ENCODE measurements at regions not wholly inside any gene's neighbourhood (a gene's known extent, or its start where the extent isn't known, plus 50 kb on each side); places are given as distances from the start of the nearest gene placed in this dataset.

DNA sequence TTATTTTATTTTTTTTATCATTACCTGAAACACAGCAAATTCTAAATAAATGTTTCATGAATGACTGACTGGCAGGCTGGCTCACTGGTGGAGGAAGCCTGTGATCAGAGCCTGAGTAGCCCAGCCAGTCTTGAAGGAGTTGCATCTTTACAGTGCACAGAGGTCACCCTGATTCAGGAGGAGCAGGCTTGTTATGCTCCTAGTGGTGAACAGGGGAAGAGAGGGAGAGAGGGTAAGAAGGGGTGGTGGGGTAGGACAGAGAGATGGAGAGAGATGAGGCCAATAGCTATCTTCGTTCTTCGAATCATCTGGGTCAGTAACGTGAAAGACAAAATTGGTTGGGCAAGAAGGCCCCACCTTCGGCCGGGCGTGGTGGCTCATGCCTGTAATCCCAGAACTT is 202.6 kb upstream of the MCTP2 start:
- intact Hi-C loops (cut with DNase I; ENCODE audit: low total_unique reads) (no loop called here), in situ Hi-C loops (cut with MboI; ENCODE audit: low sequenced_read_pairs in 4 of 4) (no loop called here)
- DNase-seq: no peak
- Histone ChIP-seq H3K36me3 (no peaks in the 10 kb centered on the region), H3K27me3 (no peaks in the 10 kb centered on the region), H3K4me3 (no peak overlapping the region), H3K27ac (no peak overlapping the region), H3K4me1 (no peaks in the 10 kb centered on the region), H3K9me3 (no peaks in the 10 kb centered on the region)
- no peak for ATAC-seq
- TF ChIP-seq, protein P1, sequence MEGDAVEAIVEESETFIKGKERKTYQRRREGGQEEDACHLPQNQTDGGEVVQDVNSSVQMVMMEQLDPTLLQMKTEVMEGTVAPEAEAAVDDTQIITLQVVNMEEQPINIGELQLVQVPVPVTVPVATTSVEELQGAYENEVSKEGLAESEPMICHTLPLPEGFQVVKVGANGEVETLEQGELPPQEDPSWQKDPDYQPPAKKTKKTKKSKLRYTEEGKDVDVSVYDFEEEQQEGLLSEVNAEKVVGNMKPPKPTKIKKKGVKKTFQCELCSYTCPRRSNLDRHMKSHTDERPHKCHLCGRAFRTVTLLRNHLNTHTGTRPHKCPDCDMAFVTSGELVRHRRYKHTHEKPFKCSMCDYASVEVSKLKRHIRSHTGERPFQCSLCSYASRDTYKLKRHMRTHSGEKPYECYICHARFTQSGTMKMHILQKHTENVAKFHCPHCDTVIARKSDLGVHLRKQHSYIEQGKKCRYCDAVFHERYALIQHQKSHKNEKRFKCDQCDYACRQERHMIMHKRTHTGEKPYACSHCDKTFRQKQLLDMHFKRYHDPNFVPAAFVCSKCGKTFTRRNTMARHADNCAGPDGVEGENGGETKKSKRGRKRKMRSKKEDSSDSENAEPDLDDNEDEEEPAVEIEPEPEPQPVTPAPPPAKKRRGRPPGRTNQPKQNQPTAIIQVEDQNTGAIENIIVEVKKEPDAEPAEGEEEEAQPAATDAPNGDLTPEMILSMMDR (IDR thresholded peaks at IDR 0.05 in 4 of 5, conservative IDR thresholded peaks at IDR 0.05 in 1 of 5): no peak
- TF ChIP-seq POLR2A (IDR thresholded peaks at IDR 0.05): no peak

DNA sequence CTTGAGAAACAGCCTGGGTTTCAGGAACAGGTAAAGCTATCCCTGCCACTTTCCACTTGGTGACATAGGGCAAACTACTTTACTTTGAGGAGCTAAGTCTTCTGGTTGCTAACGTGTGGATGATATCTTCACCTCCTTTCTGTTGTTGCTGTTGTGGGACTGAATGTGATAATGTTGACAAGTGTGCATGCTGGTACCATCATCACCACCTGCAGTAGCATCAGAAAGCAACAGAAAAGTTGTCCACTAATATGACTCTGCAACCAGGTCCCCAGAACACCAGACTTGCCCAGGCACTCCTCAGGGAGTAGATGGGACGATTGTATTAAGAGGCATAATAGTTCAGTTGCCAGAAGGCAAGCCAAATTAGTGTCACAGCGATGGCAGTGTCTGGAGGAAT is 203.2 kb upstream of the MCTP2 start:
- intact Hi-C loops (cut with DNase I; ENCODE audit: low total_unique reads) (no loop called here), in situ Hi-C loops (cut with MboI; ENCODE audit: low sequenced_read_pairs in 4 of 4) (no loop called here)
- ATAC-seq (no peak), DNase-seq (no peak)
- Histone ChIP-seq H3K27me3 (no peaks in the 10 kb centered on the region), H3K4me1 (no peaks in the 10 kb centered on the region), H3K9me3 (no peaks in the 10 kb centered on the region), H3K4me3 (no peak overlapping the region), H3K27ac (no peak overlapping the region), H3K36me3 (no peaks in the 10 kb centered on the region)
- TF ChIP-seq, protein P1 (IDR thresholded peaks at IDR 0.05 in 4 of 5, conservative IDR thresholded peaks at IDR 0.05 in 1 of 5): no peak
- no peak for TF ChIP-seq POLR2A (IDR thresholded peaks at IDR 0.05)

- ATAC-seq: no peak
- in situ Hi-C loops (cut with MboI; ENCODE audit: low sequenced_read_pairs in 4 of 4): no loop called here
- no peak for DNase-seq
- Histone ChIP-seq H3K36me3 (no peaks in the 10 kb centered on the region), H3K27ac (no peak overlapping the region), H3K9me3 (no peaks in the 10 kb centered on the region), H3K27me3 (no peaks in the 10 kb centered on the region), H3K4me1 (no peaks in the 10 kb centered on the region), H3K4me3 (no peak overlapping the region)
- intact Hi-C loops (cut with DNase I; ENCODE audit: low total_unique reads): no loop called here
- TF ChIP-seq, protein P1 (IDR thresholded peaks at IDR 0.05 in 4 of 5, conservative IDR thresholded peaks at IDR 0.05 in 1 of 5): no peak
- no peak for TF ChIP-seq POLR2A (IDR thresholded peaks at IDR 0.05)
Observed at GRCh38 chr15:94027581-94027980, 203.8 kb upstream of the MCTP2 start.

DNA sequence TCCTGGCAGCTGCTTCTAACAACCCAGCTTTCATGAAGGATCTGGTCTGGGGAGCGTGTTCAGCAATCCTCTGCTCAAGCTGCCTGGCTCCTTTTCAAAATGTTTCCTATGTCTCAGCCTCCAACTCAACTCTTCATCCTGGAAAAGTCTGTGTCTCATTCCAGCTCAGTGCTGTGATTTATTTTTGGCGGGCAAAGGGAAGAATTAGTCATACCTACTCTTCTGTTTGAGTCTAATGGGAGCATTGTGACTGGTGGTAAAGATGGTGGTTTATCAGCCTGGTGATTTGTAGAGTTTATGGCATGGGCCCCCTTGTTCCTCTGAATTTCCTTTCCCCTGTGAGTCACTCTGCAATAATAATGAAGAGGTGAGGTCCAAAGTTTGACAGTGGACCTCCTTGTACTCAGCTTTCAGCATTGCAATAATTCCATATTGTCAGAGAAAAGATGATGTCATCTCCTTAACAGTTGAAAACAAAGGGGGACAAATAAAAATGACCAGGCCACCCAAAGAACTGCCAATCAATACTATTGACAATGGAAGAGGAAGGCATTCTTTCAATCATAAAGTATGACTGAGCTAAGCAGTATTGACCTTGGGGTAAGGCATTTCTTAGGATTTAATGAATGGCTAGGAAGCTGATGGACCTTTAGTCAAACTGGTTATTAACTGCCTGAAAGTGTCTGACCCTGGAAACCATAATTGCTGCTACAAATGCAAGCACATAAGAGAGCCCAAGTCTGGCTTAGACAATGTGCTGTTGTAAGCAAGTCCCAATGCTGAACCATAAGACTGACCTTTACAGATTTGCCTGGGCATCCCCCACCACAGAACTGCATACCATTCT is 204.7 kb upstream of the MCTP2 start:
- H3K27ac ChIP-seq: no peak overlapping the region

More for the DNA sequence above, 204.7 kb upstream of the MCTP2 start:
- Histone ChIP-seq H3K36me3 (no peaks in the 10 kb centered on the region), H3K27me3 (no peaks in the 10 kb centered on the region), H3K9me3 (no peaks in the 10 kb centered on the region), H3K4me3 (no peak overlapping the region), H3K4me1 (no peaks in the 10 kb centered on the region)
- in situ Hi-C loops (cut with MboI; ENCODE audit: low sequenced_read_pairs in 4 of 4): no loop called here
- TF ChIP-seq, protein P1 (IDR thresholded peaks at IDR 0.05 in 4 of 5, conservative IDR thresholded peaks at IDR 0.05 in 1 of 5): no peak
- TF ChIP-seq POLR2A (IDR thresholded peaks at IDR 0.05): no peak
- ATAC-seq: no peak
- no peak for DNase-seq
- intact Hi-C loops (cut with DNase I; ENCODE audit: low total_unique reads): no loop called here

All from gastrocnemius medialis (tissue), 4 donors.